NCI-H1417 treated with DMSO at 0.1 percent for 48 hours (cell line): ENCODE measurements at regions not wholly inside any gene's neighbourhood (a gene's known extent, or its start where the extent isn't known, plus 50 kb on each side); places are given as distances from the start of the nearest gene placed in this dataset.

Source experiments
- DNase-seq: peaks from one replicate; lab custom pipeline; 2025; lab: John Stamatoyannopoulos, UW

DNA sequence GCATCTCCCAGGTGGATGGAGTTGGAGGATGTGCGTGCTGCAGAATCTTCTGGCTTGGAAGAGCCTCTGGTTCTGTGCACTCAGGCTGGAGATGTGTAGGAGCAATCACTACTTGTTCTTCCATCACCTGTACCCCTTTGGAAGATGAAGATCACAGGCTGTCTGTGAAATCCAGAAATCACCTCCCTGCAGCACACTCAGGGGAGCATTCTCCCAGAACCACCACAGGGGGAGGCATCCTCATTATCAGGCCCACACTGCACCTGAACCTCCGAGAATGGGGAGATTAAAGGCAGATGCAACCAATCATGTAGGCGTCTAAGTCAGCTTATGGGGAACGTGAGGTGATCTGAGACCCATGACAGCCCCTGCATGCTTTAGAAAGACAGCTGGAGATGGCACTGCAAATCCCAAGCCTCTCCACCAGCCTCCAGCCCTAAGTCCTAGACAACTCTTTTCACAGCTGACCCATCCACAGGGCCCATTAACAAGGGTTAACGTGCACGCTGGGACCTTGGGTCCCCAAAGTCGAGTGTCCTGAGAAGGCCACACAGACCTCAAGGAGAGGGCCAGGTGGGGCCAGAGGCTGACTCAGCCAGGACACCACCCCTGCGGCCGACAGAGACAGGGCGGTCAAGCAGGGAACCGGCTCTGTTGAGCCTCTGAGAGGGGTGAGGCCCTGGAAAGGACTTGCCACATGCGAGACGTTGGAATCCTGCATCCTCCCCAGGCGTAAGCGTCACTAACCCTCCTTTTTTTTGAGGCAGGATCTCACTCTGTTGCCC lies 314.9 kb downstream of the EIPR1 start:
- DNase-seq: no peak

GRCh38 chr2:3060049-3060448 lies 317.6 kb downstream of the EIPR1 start:
- no peak for DNase-seq

DNA sequence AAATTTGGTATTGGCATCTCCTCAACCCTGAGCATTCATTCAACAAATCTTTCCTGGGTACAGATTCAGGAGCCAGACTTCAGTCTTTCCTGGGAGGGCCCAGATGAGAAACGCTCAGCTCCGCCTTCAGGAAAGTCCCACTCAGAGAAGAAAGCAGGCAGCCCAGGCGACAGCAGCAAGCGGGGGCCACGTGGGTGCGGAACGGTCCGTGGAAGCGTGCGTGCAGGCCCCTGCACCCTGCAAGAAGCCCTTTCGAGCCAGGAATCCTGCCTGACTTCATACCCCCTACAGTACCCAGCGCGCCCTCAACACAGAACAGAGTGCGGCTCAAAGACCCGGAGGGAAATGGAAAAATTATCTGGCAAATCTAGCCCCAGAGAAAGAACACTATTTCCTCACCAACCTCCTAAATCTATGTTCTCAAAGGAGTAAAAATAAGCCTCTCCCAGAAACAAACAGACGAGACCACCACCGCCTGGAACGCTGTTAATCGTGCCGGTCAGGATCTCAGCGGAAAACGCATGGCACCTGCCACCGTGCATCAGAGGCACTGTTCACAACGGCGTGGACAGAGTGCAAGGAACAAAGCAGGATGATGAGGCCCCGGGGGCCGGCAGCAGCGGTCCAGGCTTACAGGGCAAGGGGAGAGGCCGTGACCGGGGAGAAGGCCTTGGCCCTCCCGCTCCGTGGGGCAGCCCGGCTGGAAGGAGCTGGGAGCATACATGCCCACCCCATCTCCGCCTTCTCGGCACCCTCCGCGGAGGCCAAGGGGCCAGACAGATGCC lies 318.3 kb downstream of the EIPR1 start:
- no peak for DNase-seq

DNA sequence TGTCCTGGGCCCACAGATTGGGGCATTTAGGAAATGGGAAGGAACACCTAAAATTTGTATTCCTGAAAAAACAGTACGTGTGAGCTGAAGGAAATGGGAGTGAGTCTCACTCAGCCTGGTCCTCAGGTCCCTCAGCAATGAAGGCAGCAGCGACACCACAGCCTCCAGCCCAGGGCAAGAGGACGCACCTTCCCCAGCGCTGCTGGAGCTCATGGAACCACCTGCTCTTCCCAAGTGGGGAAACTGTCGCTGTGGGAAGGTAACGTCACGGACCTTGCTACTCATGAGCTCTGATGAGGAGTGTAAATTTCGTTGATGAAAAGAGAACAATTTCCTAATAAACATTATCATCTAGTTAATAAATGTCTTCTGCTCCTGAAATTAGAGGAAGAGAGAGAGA lies 323.6 kb downstream of the EIPR1 start:
- no peak for DNase-seq

- DNase-seq: no peak
Measured at GRCh38 chr2:3051266-3051665, 326.4 kb downstream of the EIPR1 start.

DNA sequence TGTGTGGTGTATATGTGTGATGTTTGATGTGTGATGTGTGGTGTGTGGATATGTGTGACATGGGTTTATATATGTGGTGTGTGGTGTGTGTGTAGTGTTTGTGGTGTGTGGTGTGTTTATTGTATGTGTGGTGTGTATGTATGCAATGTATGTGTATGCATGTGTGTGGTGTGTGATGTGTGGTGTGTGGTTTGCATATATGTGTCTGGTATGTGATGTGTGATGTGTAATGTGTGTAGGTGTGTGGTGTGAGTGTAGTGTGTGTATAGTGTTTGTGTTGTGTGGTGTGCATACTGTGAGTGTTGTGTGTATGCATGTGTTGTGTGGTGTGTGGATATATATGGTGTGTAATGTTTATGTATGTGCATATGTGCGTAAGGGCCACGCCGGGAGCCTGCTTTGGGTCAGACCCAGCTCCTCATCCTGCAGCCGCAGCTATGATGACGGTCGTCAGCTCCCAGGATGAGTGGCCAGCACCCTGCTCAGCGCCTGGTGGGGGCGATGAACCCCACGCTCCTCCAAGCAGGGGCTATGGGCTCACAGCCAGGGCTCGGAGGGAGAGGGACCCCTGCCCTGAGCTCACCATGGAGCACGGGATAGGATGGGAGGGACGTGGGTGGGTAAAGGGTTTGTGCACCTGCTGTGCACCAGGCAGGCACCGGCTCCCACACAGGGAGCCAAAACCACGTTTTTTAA lies 331.3 kb downstream of the EIPR1 start:
- DNase-seq: no peak

DNA sequence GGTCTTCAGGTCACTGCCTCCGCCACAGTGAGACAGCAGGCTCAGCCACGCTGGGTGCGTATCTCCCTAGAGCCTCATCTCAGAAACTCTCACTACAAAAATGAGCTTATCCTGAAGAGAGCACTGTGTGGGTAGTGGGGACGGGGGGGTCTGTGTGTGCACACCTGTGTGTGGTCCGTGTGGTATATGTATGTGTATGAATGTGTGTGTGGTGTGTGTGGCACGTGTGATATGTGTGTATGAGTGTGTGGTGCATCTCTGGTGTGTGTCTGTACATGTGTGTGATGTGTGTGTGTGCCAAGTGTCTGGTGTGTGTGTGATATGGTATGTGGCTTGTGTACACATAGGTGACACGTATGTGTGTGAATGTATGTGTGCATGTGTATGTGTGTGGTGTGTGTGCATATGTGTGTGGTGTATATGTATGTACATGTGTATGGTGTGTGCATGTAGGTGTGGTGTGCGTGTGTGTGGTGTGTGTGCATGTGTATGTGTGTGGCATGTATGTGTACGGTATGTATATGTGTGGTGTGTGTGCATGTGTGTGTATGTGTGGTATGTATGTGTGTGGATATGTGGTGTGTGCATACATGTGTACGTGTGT lies 332.2 kb downstream of the EIPR1 start:
- DNase-seq: no peak

DNA sequence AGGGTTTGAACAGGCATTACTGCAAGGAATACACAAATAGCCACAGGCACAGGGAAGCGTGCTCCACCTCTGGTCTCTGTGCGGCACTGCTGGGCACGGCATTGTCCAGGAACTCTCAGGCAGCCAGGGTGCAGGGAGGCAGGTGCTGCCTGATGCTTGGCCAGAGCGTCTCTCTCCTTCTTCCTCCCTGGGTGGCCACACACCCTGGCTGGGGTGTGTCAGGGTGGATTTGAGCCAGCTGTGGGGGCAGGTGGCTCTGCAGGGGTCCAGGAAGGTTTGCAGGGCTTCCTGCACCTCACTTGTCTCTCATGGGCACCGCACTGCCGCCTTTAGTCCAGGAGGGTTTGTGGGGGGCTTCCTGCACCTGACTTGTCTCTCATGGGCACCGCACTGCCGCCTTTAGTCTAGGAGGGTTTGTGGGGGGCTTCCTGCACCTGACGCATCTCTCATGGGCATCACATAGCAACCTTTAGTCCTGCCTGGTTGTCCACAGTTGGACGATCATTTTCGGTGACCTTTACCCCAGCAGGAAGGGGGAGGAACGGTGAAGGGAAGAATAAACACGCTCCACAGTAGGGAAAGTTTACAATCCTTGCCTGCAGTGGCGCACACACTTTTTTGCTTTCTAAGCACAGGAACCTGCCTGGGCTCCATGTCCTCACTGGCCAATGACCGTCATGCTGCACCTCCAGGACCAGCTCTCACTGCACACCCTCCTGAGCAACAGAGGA lies 332.9 kb downstream of the EIPR1 start:
- DNase-seq: no peak

GRCh38 chr2:3043726-3044125 lies 333.9 kb downstream of the EIPR1 start:
- DNase-seq: no peak

- DNase-seq: no peak
Measured at GRCh38 chr2:3042601-3043585, 334.7 kb downstream of the EIPR1 start.

DNA sequence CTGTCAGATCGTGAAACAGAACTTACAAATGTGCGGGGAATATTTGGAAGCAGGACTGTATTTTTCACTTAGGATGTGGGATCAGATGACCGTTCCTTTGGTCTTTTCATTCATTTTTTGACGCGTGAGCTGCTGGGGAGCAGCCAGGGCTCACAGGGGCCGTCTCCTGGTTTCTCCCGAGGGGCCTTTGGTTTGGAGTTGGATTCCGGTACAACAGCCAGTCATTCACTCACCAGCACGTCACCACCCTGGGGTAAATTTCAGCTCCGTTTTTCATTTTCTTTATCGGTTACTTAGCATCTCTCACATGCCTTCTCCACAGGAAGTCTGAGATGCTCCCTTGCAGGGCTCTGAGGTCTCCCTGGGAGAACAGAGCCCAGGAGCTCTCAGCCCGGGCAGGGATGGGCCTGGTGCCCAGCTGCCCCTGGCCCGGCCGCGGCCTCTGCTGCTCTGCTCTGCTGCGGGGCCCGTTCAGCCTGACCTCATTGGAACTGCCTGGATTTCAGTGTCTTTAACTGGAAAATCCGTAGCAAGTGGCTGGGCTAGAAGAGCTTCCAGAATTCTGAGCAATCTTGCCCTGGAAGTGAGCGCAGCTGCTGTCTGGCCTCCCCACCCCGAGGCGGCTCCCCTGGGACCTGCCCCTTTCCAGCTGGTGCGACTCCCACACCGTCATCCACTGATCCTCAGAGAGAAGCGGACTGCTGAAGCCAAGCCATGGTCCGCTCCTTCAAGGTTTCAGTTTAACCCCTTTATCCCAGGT lies 335.6 kb downstream of the EIPR1 start:
- no peak for DNase-seq

DNA sequence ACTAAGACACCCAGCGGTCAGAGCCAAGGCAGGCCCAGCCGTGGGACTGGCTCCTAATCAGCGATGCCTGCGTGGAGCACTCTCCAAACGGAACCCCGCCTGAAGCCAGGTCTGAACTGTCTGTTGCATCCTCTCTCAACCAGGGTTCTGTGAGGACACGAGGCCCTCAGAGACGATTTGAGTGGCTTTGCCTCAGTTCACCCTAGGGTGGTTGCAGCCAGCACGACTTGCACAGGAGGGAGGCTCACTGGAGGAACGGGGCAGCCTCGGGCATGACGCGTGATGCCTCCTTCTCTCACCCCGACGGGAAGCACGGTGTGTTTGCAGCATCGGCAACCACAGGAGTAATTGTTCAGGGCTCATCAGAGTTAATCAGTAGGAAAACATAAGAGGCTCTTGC lies 336.4 kb downstream of the EIPR1 start:
- no peak for DNase-seq

DNA sequence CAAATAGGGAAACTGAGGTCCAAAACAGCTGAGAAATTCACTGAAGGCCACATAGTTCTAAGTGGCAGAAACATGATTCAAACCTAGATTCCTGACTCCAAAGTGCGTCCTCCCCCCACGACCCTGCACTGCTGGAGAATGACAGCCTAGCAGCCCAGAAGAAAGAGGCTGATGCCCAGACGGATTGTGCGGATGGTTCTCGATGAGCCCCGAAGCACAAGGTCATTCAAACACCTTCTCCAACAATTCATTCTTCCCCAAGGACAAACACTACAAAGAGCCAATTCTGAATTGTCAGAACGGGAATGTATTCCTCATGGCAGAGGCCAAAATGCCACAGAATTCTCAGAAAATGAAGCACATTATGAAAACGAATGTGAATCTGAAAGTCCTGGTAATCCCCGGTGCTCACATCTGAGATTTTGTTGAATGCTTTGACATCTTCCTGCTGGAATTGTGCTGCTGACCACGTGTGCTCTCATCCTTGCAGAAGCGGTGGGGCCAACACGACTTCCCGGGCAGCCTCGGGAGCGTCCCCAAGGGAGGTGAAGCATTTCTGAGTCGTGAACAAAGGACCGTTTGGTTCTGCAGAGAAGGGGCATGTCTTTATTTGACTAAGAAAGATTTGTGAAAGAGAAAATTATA lies 337.0 kb downstream of the EIPR1 start:
- DNase-seq: no peak

GRCh38 chr2:3040066-3040428 lies 337.6 kb downstream of the EIPR1 start:
- DNase-seq: no peak

- no peak for DNase-seq
Measured at GRCh38 chr2:3039188-3040065, 338.2 kb downstream of the EIPR1 start.

DNA sequence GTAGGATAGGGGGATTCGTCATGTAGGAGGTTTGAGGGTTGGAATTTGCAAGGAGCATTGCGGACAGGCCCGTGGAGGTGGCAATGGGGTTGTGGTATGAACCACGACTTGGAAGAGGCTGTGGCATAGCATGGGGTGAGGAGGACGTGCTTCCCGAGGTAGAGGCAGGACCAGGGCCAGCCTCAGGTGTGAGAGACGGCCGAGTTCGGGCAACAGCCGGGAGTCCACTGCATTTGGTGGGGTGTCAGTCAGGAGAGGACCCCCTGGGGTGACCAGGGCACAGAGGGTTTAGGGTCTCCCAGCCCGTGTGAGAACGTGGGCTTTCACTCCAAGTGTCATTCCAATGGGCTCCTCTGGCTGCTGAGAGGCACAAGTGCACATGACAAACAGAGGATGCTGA lies 339.0 kb downstream of the EIPR1 start:
- DNase-seq: no peak

- no peak for DNase-seq
Measured at GRCh38 chr2:3037196-3038194, 340.1 kb downstream of the EIPR1 start.
